Esophagus muscularis mucosa (tissue), 4 donors: ENCODE measurements at regions not wholly inside any gene's neighbourhood (a gene's known extent, or its start where the extent isn't known, plus 50 kb on each side); places are given as distances from the start of the nearest gene placed in this dataset.
A peak's percentile ranks its signal among the peaks of the same experiment; 100 is the strongest.
"Not testable (repeated sequence)": the region's sequence is repeated elsewhere in the genome, so short reads cannot be mapped to it uniquely, and the experiment has no call there.

Source experiments
- DNase-seq: peaks from one replicate; pipeline ENCODE4 v3.0.0-alpha.2; 2017; ENCODE audit errors: extremely low spot score
- H3K27ac ChIP-seq, 4 donors: fragments of 200-600 bp; sonication (generic); replicated peaks in 1 of 4; 1 replicate in 3 of 4; 2 replicates in 1 of 4; pipeline ENCODE4 v1.5.1; 2016 to 2019; ENCODE audit warnings: mild to moderate bottlenecking in 1 of 4
- H3K27me3 ChIP-seq, 4 donors: fragments of 200-600 bp; sonication (generic); one replicate each; pipeline versions ENCODE4 v1.5.1 to v1.6.0; 2016 to 2019
- H3K36me3 ChIP-seq, 4 donors: fragments of 200-600 bp; sonication (generic); one replicate each; pipeline ENCODE4 v1.5.1; 2016 to 2019
- H3K4me1 ChIP-seq, 4 donors: fragments of 200-600 bp; sonication (generic); one replicate each; pipeline ENCODE4 v1.5.1; 2016 to 2019
- H3K4me3 ChIP-seq, 4 donors: fragments of 200-600 bp; sonication (generic); 1 replicate in 2 of 4; 2 replicates in 2 of 4; pipeline ENCODE4 v1.5.1; 2016 to 2019; ENCODE audit warnings: mild to moderate bottlenecking in 4 of 4, moderate library complexity in 1 of 4
- H3K9me3 ChIP-seq, 4 donors: fragments of 200-600 bp; sonication (generic); 1 replicate in 3 of 4; 2 replicates in 1 of 4; pipeline ENCODE4 v1.5.1; 2016 to 2019
- CTCF ChIP-seq, 3 experiments: fragments of 200-600 bp in 2 of 3; fragments of 450-650 bp in 1 of 3; sonication (generic) in 2 of 3; IDR thresholded peaks; one replicate each; pipeline ENCODE4 v1.5.1; 2017 to 2019; ENCODE audit warnings: antibody characterized with exemption in 3 of 3, mild to moderate bottlenecking in 2 of 3, moderate library complexity in 1 of 3
- EP300 ChIP-seq: sonication (generic); formaldehyde crosslinking; IDR thresholded peaks from one replicate; pipeline ENCODE4 v1.6.1; 2017; ENCODE audit warnings: antibody characterized with exemption
- POLR2A ChIP-seq: fragments of 450-650 bp; IDR thresholded peaks from one replicate; pipeline ENCODE4 v1.6.1; 2017; ENCODE audit warnings: antibody characterized with exemption, moderate library complexity, mild to moderate bottlenecking, low read depth
- POLR2AphosphoS5 ChIP-seq, 2 donors: sonication (generic); formaldehyde crosslinking; IDR thresholded peaks; one replicate each; pipeline ENCODE4 v1.6.1; 2017; ENCODE audit warnings: antibody characterized with exemption in 2 of 2
- WGBS: methylation state at CpG from one replicate; pipeline ENCODE4 v1.1.5; 2018; 5-methylcytosine and 5-hydroxymethylcytosine counted together
- intact Hi-C: fragments of 100-400 bp; cut with DNase I; formaldehyde crosslinking; loops from one replicate; pipeline ENCODE4 v1.15.1; 2023

DNA sequence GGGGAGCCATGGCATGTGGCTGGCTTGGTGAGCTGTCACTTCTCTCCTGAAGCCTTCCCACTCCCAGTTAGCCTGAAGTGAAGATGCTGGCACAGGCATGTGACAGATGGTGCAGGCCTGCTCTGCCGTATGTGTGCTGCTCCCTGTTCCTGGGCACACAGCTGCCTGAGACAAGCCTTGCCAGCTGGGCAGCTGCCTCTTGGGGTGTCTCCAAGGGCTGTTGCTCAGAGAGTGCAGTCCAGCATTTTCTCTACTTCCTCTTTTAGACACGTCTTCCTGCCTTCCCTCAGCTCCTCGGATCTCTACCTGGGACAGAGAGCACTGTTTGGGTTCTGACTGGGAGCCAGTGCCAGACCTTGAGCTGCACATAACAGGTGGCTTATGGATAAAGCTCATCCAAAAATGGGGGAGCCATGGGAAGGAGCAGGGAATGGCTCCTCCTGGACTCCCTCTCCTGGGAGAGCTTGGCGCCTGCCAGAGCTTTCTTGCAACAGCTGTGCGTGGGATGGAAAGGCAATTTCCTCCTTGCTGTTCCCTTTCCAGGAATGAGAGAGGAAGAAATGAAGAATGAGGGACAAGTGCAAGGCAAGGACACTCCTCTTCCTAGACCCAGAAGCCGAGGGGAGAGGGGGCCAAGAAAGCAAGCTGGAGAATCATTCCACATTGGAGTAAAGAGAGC lies 132.9 kb downstream of the MSL3 start:
- intact Hi-C loops: no loop called here
- WGBS: 24% methylated on average over 6 of the region's 6 CpGs
- Histone ChIP-seq H3K9me3 (peaks cover 0 to 6% (median 0%) of the 10 kb centered on the region in 4 donors), H3K4me1 (no peaks in the 10 kb centered on the region), H3K4me3 (no peak overlapping the region), H3K27me3 (no peaks in the 10 kb centered on the region), H3K27ac (no peak overlapping the region), H3K36me3 (no peaks in the 10 kb centered on the region)
- no peak for DNase-seq
- TF ChIP-seq POLR2A (no peak), CTCF (IDR thresholded peaks at IDR 0.05) (no peak), POLR2AphosphoS5 (IDR thresholded peaks at IDR 0.05) (no peak), EP300 (no peak)

DNA sequence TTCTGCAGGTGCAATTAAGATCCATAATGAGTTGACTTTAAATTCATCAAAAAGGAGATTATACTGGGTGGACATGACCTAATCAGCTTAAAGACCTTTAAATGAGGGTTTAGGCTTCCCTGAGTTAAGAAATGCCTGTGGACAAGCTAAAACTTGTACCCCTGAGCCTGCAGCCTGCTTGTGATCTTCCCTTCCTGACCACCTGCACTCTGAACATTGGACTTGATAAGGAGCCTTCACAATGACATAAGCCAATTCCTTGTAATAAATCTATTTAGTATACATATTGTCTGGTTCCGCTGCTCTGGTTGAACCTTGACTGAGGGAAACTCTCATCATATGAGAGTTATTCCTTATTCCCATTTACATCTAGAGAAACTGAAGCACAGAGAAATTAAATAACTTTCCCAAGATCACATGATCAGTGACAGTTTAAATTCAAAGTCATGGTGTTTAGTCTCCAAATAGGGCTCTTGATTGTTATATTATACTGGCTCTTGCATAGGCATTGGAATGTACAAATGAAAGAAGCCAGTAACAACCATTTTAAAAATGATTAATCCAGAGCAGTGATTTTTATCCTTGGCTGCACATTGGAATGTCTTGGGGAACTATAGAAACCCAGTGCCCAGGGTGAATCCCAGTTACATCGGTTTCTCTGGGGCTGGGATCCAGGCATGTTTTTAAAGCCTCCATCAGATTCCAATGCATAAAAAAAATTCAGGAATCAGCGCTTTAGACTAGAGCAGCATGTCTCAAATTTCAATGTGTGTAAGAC lies 136.1 kb downstream of the MSL3 start:
- Histone ChIP-seq H3K36me3 (no peaks in the 10 kb centered on the region), H3K4me3 (no peak overlapping the region), H3K4me1 (no peaks in the 10 kb centered on the region), H3K9me3 (peaks cover 0 to 6% (median 0%) of the 10 kb centered on the region in 4 donors), H3K27ac (no peak overlapping the region), H3K27me3 (no peaks in the 10 kb centered on the region)
- no peak for TF ChIP-seq CTCF (IDR thresholded peaks at IDR 0.05)
- no peak for TF ChIP-seq POLR2AphosphoS5 (IDR thresholded peaks at IDR 0.05)
- TF ChIP-seq POLR2A: no peak
- no peak for TF ChIP-seq EP300
- no peak for DNase-seq
- WGBS: 66% methylated on average over 3 of the region's 3 CpGs
- intact Hi-C loops: no loop called here

- DNase-seq: no peak
Observed at GRCh38 chrX:11899091-11899490, 141.1 kb downstream of the MSL3 start.

DNA sequence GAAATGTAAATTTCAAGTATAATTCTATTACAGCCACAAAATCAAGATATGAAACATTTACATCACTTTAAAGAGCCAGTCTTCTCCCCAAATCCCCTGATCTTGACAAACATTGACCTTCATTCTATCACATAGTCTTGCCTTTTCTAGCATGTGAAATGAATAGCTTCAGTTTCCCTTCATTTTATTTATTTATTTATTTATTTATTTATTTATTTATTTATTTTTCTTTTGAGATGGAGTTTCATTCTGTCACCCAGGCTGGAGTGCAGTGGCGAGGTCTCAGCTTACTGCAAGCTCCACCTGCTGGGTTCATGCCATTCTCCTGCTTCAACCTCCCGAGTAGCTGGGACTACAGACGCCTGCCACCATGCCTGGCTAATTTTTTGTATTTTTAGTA lies 147.9 kb downstream of the MSL3 start:
- H3K4me1 ChIP-seq, H3K27me3 ChIP-seq, H3K27ac ChIP-seq, H3K36me3 ChIP-seq, intact Hi-C loops, H3K4me3 ChIP-seq, H3K9me3 ChIP-seq, DNase-seq: not testable (repeated sequence)
- 69% methylated on average over 3 of the region's 3 CpGs for WGBS

More at GRCh38 chrX:11899091-11899490, 141.1 kb downstream of the MSL3 start:
- Histone ChIP-seq H3K4me3 (no peak overlapping the region), H3K9me3 (no peaks in the 10 kb centered on the region), H3K4me1 (no peaks in the 10 kb centered on the region), H3K27ac (no peak overlapping the region), H3K27me3 (no peaks in the 10 kb centered on the region), H3K36me3 (no peaks in the 10 kb centered on the region)
- no peak for TF ChIP-seq CTCF (IDR thresholded peaks at IDR 0.05)
- no peak for TF ChIP-seq POLR2A
- no peak for TF ChIP-seq EP300
- TF ChIP-seq POLR2AphosphoS5 (IDR thresholded peaks at IDR 0.05): no peak
- intact Hi-C loops: no loop called here
- 33% methylated on average over 2 of the region's 2 CpGs for WGBS

GRCh38 chrX:11908371-11908770 lies 150.3 kb downstream of the MSL3 start:
- DNase-seq: no peak
- TF ChIP-seq CTCF (IDR thresholded peaks at IDR 0.05) (peak in 1 of 3 experiments; percentile 12), POLR2AphosphoS5 (IDR thresholded peaks at IDR 0.05) (no peak), POLR2A (no peak)
- Histone ChIP-seq H3K4me3 (no peak overlapping the region), H3K9me3 (peaks cover 0 to 8% (median 0%) of the 10 kb centered on the region in 4 donors), H3K27me3 (peaks cover 0 to 3% (median 0%) of the 10 kb centered on the region in 4 donors), H3K36me3 (no peaks in the 10 kb centered on the region), H3K4me1 (no peaks in the 10 kb centered on the region), H3K27ac (no peak overlapping the region)
- intact Hi-C loops: no loop called here
- WGBS: 16% methylated on average over 2 of the region's 2 CpGs
